ENCODE measurements at regions not wholly inside any gene's neighbourhood (a gene's known extent, or its start where the extent isn't known, plus 50 kb on each side); places are given as distances from the start of the nearest gene placed in this dataset.

DNA sequence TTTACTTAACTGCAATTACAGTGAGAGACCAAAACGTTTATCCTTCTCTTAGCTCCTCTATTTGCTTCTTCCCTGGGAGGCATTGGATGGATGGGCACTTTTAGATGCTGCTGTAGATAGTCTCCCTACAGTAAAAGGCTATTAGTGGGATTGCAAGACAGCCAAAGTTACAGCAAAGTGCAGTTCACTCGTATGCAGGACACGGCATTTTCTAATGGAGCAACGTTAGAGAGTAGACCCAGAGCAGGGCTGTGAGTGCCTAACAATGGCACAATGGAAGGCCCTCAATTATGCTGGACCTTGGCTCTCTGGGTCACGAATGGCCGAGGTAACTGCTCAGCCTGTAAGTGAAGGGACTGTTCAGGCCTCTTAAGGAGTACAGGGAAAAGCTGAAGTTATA is 605.8 kb upstream of the NOX3 start:
- no peak for DNase-seq (ENCODE audit: low read depth)

GRCh38 chr6:156060013-156060412 is 604.4 kb upstream of the NOX3 start:
- DNase-seq (ENCODE audit: low read depth), result no peak

DNA sequence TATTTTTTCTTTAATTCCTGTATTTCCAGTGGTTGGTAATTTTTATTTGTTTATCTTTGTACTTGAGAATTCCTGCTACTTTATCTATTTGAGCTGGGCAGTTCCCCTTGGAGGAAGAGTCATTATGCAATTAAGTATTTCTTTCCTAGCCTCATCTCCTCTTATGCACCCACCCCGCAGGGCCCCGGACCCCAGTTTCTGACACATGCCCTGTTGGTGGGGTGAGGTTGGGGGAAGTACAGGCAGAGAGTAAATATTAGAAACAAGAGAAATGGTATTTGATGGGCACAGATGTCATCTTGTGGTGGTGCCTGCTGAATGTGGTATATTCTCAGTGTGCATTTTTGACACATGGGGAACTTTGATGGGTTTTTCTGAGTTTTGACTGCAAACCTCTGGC is 602.7 kb upstream of the NOX3 start:
- no peak for DNase-seq (ENCODE audit: low read depth)

DNA sequence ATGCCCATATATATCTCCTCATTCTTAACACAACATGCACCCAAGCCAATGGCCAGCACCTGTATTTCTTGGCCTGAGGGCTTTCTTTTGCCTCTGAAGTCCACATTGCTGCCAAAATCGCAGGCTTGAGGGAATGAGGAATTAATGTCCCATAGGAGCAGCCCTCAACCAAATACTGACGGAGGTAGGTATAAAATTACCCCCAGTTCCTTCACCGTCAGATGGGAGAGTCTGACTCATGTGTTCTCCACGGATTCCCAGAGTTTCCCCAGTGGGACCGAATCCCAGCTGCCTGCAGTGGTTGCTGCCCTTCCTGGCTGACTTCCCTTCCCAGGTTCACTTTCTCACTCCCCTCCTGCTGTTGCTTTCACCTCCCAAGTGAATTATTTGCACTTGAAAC is 602.2 kb upstream of the NOX3 start:
- no peak for DNase-seq (ENCODE audit: low read depth)

- DNase-seq (ENCODE audit: low read depth), result no peak
Observed at GRCh38 chr6:156056085-156056484, 600.4 kb upstream of the NOX3 start.

- no peak for DNase-seq (ENCODE audit: low read depth)
Observed at GRCh38 chr6:156053626-156054025, 598.0 kb upstream of the NOX3 start.

GRCh38 chr6:156046841-156047449 is 591.3 kb upstream of the NOX3 start:
- DNase-seq (ENCODE audit: low read depth), result no peak

GRCh38 chr6:156046268-156046665 is 590.6 kb upstream of the NOX3 start:
- DNase-seq (ENCODE audit: low read depth), result no peak

DNA sequence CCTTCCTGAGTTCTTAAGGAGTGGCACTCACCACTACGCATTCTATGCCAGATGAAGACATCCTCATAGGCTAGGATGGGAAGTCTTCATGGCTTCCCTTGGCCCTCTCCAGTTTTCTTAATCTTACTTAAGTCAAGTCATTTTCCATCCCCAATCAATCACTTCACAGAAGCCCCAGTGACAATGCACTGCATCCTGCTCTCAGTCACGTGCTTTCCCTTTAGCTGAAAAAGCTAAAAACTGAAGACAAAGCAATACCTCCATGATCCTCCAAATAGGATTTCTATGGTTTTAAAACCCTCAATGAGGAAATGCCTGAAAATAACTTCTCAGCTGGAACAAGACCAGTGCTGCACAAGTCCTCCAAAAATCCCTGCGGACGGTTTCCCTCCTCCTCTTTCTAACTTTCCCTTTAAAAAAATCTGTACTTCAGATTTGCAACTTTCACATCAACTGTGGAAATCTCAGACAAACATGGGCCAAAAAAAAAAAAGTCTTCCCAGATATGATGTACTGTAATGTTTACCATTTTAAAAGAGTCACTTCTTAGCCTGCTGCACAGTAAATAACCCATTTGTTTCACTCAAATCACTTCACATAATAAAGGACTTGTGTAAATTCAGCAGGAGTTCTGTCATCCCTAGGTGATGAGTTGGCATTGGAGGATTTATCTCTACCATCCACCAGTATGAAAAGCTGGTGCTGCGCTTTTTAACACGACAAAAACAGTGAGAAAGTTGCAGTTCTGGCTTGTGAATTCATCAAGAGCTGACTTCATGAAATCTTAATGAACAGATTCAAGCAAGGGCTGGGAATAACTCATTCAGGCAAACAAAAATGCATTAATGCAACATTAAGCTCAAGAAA is 590.0 kb upstream of the NOX3 start:
- DNase-seq (ENCODE audit: low read depth), result no peak

- no peak for DNase-seq (ENCODE audit: low read depth)
Observed at GRCh38 chr6:156033598-156033997, 578.0 kb upstream of the NOX3 start.

GRCh38 chr6:156031516-156031915 is 575.9 kb upstream of the NOX3 start:
- DNase-seq (ENCODE audit: low read depth), result no peak

DNA sequence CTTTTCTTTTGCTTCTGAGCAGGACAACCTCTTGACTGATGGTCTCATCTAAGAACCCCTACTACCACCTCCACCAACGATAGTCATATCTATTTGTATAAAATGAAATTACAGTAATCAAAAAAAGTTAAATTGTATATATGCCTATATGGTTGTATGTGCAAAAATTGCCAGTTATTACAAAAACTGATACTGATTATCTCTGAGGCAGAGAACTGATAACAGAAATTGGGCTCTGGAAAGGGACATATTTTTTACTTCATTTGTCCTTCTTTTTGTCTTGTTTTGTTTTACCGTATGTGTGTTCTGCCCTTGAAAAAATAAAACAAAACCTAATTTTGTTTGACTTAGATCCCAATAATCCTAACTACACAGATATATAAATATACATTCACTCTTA is 574.4 kb upstream of the NOX3 start:
- no peak for DNase-seq (ENCODE audit: low read depth)

DNA sequence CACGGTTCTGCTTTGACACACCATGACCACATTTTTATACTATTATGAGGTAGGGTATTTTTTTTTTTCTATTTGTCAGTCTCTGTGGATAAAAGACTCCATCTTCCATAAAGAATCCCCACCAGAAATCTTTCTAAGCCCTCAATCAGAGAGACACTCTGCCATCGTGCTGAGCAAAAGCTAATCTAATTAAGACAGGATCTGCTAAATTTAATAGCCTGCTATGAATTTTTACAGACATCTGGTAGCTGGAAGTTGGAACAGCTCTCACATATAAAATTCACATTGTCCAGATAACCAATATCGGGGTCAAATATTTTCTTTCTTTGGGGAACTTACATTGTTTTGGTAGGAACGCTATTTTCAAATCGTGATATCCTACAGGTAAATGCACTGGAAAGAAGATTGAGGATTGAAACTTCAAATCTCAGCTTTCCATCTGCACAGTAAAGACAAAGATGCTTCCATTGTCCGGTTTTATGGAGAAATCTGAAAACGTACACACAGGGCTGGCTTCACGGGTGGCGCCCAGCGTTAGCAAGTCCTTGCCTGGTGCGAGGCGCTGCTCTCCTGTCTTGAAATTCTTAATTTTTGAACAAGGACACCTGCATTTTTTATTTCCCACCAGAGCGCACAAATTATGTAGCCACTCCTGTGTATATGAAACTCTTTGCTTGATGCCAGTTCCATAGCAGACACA is 573.8 kb upstream of the NOX3 start:
- no peak for DNase-seq (ENCODE audit: low read depth)

- no peak for DNase-seq (ENCODE audit: low read depth)
Observed at GRCh38 chr6:156028335-156029131, 572.9 kb upstream of the NOX3 start.

GRCh38 chr6:156027248-156027626 is 571.6 kb upstream of the NOX3 start:
- no peak for DNase-seq (ENCODE audit: low read depth)

GRCh38 chr6:156026486-156027247 is 571.0 kb upstream of the NOX3 start:
- no peak for DNase-seq (ENCODE audit: low read depth)

DNA sequence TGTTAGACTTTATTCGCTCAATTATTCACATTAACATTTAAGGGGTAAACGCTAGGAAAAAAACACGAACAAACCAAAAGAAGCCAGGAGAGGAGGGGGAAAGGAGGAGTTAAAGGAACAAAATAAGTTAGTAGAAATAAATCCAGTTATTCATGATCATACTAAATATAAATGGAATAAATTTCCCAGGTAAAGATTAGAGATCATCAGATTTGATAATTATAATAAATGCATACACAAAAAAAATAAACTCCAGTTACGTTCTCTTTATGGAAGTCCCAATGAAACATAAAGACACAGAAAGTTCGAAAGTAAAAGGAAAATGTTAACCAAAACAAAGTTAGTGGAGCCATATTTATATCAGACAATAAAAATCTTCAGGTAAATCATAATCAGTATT is 568.7 kb upstream of the NOX3 start:
- DNase-seq (ENCODE audit: low read depth), result no peak

GRCh38 chr6:156021746-156022396 is 566.2 kb upstream of the NOX3 start:
- DNase-seq (ENCODE audit: low read depth), result no peak

DNA sequence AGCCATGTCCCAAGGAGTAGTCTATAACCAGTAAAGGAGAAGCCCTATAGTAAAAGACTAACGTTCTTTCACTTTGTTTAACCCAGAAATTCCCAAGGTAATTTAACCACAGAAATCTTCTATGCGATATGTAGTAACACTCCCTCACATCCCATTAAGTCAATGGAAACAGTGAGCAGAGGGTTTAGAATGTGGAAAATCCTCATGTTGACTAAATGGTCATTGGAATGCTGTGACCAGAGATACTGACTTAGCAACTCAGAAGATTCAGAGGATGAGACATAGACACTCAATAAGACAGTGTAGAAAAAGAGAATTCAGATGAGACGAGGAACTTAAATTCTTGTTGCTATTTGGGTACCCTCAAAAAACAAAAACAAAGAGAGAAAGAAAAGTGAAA is 562.2 kb upstream of the NOX3 start:
- no peak for DNase-seq (ENCODE audit: low read depth)

- no peak for DNase-seq (ENCODE audit: low read depth)
Observed at GRCh38 chr6:156016186-156016976, 560.7 kb upstream of the NOX3 start.

All from Daoy (cell line).